ENCODE measurements at regions not wholly inside any gene's neighbourhood (a gene's known extent, or its start where the extent isn't known, plus 50 kb on each side); places are given as distances from the start of the nearest gene placed in this dataset.
A peak's percentile ranks its signal among the peaks of the same experiment; 100 is the strongest.

DNA sequence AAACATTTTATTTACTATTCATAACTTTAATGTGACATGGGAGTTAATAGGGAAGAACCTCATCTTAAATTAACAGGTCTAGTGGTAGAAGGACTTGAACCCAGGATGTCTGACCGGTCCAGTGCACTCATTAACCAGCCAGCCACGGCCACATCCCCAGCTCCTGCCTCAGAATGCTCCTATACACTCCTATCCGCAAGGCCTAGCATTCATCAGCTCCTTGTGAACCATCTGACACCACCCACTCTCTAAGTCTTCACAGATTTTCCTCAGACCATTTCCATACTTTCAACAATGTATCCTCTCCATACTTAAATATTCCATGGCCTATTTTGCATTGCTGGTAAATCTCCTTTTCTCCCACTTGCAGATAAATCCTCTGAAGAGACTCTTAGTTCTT, 98.3 kb downstream of the KLF12 start:
- Histone ChIP-seq H3K27me3 (ENCODE audit: control insufficient read depth in 1 of 2, insufficient read depth in 1 of 2, low read length in 2 of 2) (no peaks in the 10 kb centered on the region), H3K9ac (ENCODE audit: low read length) (no peak overlapping the region), H3K27ac (ENCODE audit: low read length, poor library complexity, severe bottlenecking) (no peak overlapping the region), H3K79me1 (replicated peaks; ENCODE audit: low read length, poor library complexity, severe bottlenecking) (peaks cover 20% of the 10 kb centered on the region), H3K36me3 (ENCODE audit: control insufficient read depth in 1 of 2, insufficient read depth in 2 of 2, low read depth in 1 of 2, low read length in 2 of 2) (no peaks in the 10 kb centered on the region), H3K23ac (ENCODE audit: low read length in 2 of 2) (no peak overlapping the region), H3K4me1 (ENCODE audit: control insufficient read depth, insufficient read depth, low read depth, low read length) (peaks cover 4% of the 10 kb centered on the region), H2AK5ac (ENCODE audit: low read length, severe bottlenecking) (no peak overlapping the region), H3K18ac (ENCODE audit: low read depth in 1 of 2, low read length in 2 of 2) (no peak overlapping the region), H2BK5ac (ENCODE audit: low read depth, low read length, poor library complexity, severe bottlenecking) (no peak overlapping the region), H2AFZ (ENCODE audit: low read depth, low read length) (no peak overlapping the region), H2BK120ac (ENCODE audit: low read depth, low read length) (no peak overlapping the region), H2BK15ac (ENCODE audit: low read depth, poor library complexity, severe bottlenecking) (no peak overlapping the region), H3K14ac (ENCODE audit: low read length in 2 of 2) (no peak overlapping the region), H3K9me3 (ENCODE audit: control insufficient read depth, low read length) (no peaks in the 10 kb centered on the region), H4K8ac (ENCODE audit: low read length) (no peak overlapping the region), H3K4me3 (ENCODE audit: insufficient read depth in 1 of 2, low read depth in 1 of 2, low read length in 2 of 2) (no peak overlapping the region), H3K4ac (ENCODE audit: low read depth in 1 of 2, low read length in 2 of 2) (no peak overlapping the region), H2BK12ac (ENCODE audit: low read length in 2 of 2) (no peak overlapping the region), H4K91ac (ENCODE audit: low read length) (peak overlapping the region; percentile 61), H3K4me2 (ENCODE audit: low read length, poor library complexity, severe bottlenecking) (no peak overlapping the region)
- WGBS = 92% methylated on average over 3 of the region's 3 CpGs
- DNase-seq = no peak

DNA sequence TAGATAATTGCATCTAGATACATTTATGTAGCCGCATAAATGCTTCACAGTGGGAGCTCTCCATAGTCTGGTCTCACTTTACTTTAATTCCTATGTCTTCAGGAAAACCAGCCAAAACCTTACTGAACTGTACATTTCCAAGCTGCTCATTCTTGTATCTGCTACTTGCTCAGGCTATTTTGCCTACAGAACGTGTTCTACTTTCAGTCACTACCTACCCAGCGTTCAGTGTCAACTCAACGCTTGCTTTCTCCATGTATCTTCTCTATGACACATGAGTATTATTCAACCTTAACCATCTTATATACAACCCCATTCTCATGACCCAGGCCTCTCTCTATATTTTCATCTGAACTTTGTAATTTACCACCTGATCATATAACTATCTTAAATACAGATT, 101.9 kb downstream of the KLF12 start:
- H3K27ac ChIP-seq (ENCODE audit: low read length, poor library complexity, severe bottlenecking) = no peak overlapping the region
- no peak overlapping the region for H2AK5ac ChIP-seq (ENCODE audit: low read length, severe bottlenecking)
- no peak overlapping the region for H4K91ac ChIP-seq (ENCODE audit: low read length)
- DNase-seq = no peak
- H3K27me3 ChIP-seq (ENCODE audit: control insufficient read depth in 1 of 2, insufficient read depth in 1 of 2, low read length in 2 of 2) = no peaks in the 10 kb centered on the region
- no peak overlapping the region for H2AFZ ChIP-seq (ENCODE audit: low read depth, low read length)
- H3K4me3 ChIP-seq (ENCODE audit: insufficient read depth in 1 of 2, low read depth in 1 of 2, low read length in 2 of 2) = peak overlapping the region in 1 of 2 experiments; percentile 63
- H3K4me2 ChIP-seq (ENCODE audit: low read length, poor library complexity, severe bottlenecking) = no peak overlapping the region
- no peak overlapping the region for H2BK15ac ChIP-seq (ENCODE audit: low read depth, poor library complexity, severe bottlenecking)
- no peak overlapping the region for H2BK120ac ChIP-seq (ENCODE audit: low read depth, low read length)
- H3K23ac ChIP-seq (ENCODE audit: low read length in 2 of 2) = no peak overlapping the region
- H3K4me1 ChIP-seq (ENCODE audit: control insufficient read depth, insufficient read depth, low read depth, low read length) = peaks cover 3% of the 10 kb centered on the region
- peaks cover 14% of the 10 kb centered on the region for H3K79me1 ChIP-seq (replicated peaks; ENCODE audit: low read length, poor library complexity, severe bottlenecking)
- 96% methylated on average over 4 of the region's 4 CpGs for WGBS
- H3K9me3 ChIP-seq (ENCODE audit: control insufficient read depth, low read length) = no peaks in the 10 kb centered on the region
- no peak overlapping the region for H2BK12ac ChIP-seq (ENCODE audit: low read length in 2 of 2)
- no peaks in the 10 kb centered on the region for H3K36me3 ChIP-seq (ENCODE audit: control insufficient read depth in 1 of 2, insufficient read depth in 2 of 2, low read depth in 1 of 2, low read length in 2 of 2)
- no peak overlapping the region for H3K18ac ChIP-seq (ENCODE audit: low read depth in 1 of 2, low read length in 2 of 2)
- no peak overlapping the region for H3K4ac ChIP-seq (ENCODE audit: low read depth in 1 of 2, low read length in 2 of 2)
- no peak overlapping the region for H3K14ac ChIP-seq (ENCODE audit: low read length in 2 of 2)
- no peak overlapping the region for H4K8ac ChIP-seq (ENCODE audit: low read length)
- peak overlapping the region; percentile 70 for H3K9ac ChIP-seq (ENCODE audit: low read length)
- no peak overlapping the region for H2BK5ac ChIP-seq (ENCODE audit: low read depth, low read length, poor library complexity, severe bottlenecking)

DNA sequence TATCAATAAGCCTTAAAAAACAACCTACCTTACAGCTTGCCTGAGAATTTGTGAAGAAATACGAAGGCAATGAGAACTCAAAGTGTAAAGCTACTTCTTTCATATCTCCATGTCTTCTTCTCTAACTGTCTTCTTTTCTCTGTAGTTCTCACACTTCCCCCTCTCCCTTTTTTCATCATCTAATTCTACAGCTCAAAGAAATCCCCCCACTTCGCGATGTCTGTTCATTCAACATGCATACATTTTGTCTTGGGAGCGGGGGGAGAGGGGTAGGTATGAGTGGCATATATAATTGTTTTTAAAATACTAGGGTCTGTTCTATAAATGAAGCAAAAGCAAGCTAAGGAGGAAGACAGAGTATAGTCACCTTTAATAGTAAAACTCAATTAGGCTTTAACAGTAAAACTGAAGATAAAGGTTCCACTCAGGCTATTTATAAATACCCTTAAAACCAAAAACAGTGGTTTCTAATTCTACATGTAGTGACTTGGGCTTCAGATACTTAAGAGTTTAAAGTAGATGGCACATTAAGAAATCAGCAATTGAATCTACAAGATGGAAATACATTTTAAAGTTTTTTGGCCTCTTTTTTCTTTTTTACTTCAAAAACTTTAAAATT, 106.9 kb downstream of the KLF12 start:
- Histone ChIP-seq H2BK5ac (ENCODE audit: low read depth, low read length, poor library complexity, severe bottlenecking) (no peak overlapping the region), H3K18ac (ENCODE audit: low read depth in 1 of 2, low read length in 2 of 2) (no peak overlapping the region), H3K79me1 (replicated peaks; ENCODE audit: low read length, poor library complexity, severe bottlenecking) (peaks cover 21% of the 10 kb centered on the region), H3K36me3 (ENCODE audit: control insufficient read depth in 1 of 2, insufficient read depth in 2 of 2, low read depth in 1 of 2, low read length in 2 of 2) (peaks cover 0 to 8% of the 10 kb centered on the region in 2 experiments), H3K4me3 (ENCODE audit: insufficient read depth in 1 of 2, low read depth in 1 of 2, low read length in 2 of 2) (no peak overlapping the region), H3K4ac (ENCODE audit: low read depth in 1 of 2, low read length in 2 of 2) (no peak overlapping the region), H3K9me3 (ENCODE audit: control insufficient read depth, low read length) (no peaks in the 10 kb centered on the region), H4K8ac (ENCODE audit: low read length) (no peak overlapping the region), H3K9ac (ENCODE audit: low read length) (no peak overlapping the region), H3K27ac (ENCODE audit: low read length, poor library complexity, severe bottlenecking) (peak overlapping the region; percentile 12), H2BK15ac (ENCODE audit: low read depth, poor library complexity, severe bottlenecking) (no peak overlapping the region), H3K14ac (ENCODE audit: low read length in 2 of 2) (no peak overlapping the region), H3K23ac (ENCODE audit: low read length in 2 of 2) (no peak overlapping the region), H3K27me3 (ENCODE audit: control insufficient read depth in 1 of 2, insufficient read depth in 1 of 2, low read length in 2 of 2) (no peaks in the 10 kb centered on the region), H2BK120ac (ENCODE audit: low read depth, low read length) (no peak overlapping the region), H3K4me2 (ENCODE audit: low read length, poor library complexity, severe bottlenecking) (no peak overlapping the region), H4K91ac (ENCODE audit: low read length) (no peak overlapping the region), H2AFZ (ENCODE audit: low read depth, low read length) (no peak overlapping the region), H3K4me1 (ENCODE audit: control insufficient read depth, insufficient read depth, low read depth, low read length) (peaks cover 2% of the 10 kb centered on the region), H2BK12ac (ENCODE audit: low read length in 2 of 2) (no peak overlapping the region), H2AK5ac (ENCODE audit: low read length, severe bottlenecking) (no peak overlapping the region)
- DNase-seq = no peak
- 14% methylated on average over 1 of the region's 4 CpGs for WGBS

DNA sequence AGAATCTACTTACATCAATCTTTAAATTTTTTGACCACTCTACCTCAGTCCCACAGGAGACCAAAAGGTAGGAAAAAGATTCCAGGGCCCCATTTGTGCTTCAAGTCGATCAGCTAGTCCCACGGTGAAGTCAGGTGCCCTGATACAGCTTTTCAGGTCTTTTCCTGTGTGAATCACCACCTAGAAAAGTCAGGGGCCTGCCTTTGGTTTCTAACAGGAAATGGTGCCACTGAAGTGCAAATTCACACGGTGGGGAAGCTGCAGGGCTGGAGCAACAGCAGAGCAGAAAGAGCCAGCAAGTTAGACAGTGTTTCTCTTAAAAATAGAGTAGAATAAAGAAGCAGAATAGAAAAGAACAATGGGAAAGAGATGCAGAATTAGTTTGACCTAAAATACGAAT, 107.5 kb downstream of the KLF12 start:
- peak overlapping the region; percentile 53 for H3K27ac ChIP-seq (ENCODE audit: low read length, poor library complexity, severe bottlenecking)
- no peaks in the 10 kb centered on the region for H3K9me3 ChIP-seq (ENCODE audit: control insufficient read depth, low read length)
- H3K36me3 ChIP-seq (ENCODE audit: control insufficient read depth in 1 of 2, insufficient read depth in 2 of 2, low read depth in 1 of 2, low read length in 2 of 2) = peaks cover 0 to 8% of the 10 kb centered on the region in 2 experiments
- no peak overlapping the region for H3K23ac ChIP-seq (ENCODE audit: low read length in 2 of 2)
- H3K18ac ChIP-seq (ENCODE audit: low read depth in 1 of 2, low read length in 2 of 2) = peak overlapping the region in 1 of 2 experiments; percentile 3
- no peaks in the 10 kb centered on the region for H3K27me3 ChIP-seq (ENCODE audit: control insufficient read depth in 1 of 2, insufficient read depth in 1 of 2, low read length in 2 of 2)
- peak; percentile 46 for DNase-seq
- no peak overlapping the region for H3K14ac ChIP-seq (ENCODE audit: low read length in 2 of 2)
- no peak overlapping the region for H2BK12ac ChIP-seq (ENCODE audit: low read length in 2 of 2)
- H4K91ac ChIP-seq (ENCODE audit: low read length) = no peak overlapping the region
- no peak overlapping the region for H2AK5ac ChIP-seq (ENCODE audit: low read length, severe bottlenecking)
- peaks cover 2% of the 10 kb centered on the region for H3K4me1 ChIP-seq (ENCODE audit: control insufficient read depth, insufficient read depth, low read depth, low read length)
- H2BK15ac ChIP-seq (ENCODE audit: low read depth, poor library complexity, severe bottlenecking) = no peak overlapping the region
- no peak overlapping the region for H2BK120ac ChIP-seq (ENCODE audit: low read depth, low read length)
- peak overlapping the region; percentile 73 for H2BK5ac ChIP-seq (ENCODE audit: low read depth, low read length, poor library complexity, severe bottlenecking)
- peak overlapping the region; percentile 39 for H3K4me2 ChIP-seq (ENCODE audit: low read length, poor library complexity, severe bottlenecking)
- peaks cover 21% of the 10 kb centered on the region for H3K79me1 ChIP-seq (replicated peaks; ENCODE audit: low read length, poor library complexity, severe bottlenecking)
- no peak overlapping the region for H3K4me3 ChIP-seq (ENCODE audit: insufficient read depth in 1 of 2, low read depth in 1 of 2, low read length in 2 of 2)
- WGBS = 6% methylated on average over 4 of the region's 4 CpGs
- H4K8ac ChIP-seq (ENCODE audit: low read length) = no peak overlapping the region
- H2AFZ ChIP-seq (ENCODE audit: low read depth, low read length) = no peak overlapping the region
- no peak overlapping the region for H3K9ac ChIP-seq (ENCODE audit: low read length)
- no peak overlapping the region for H3K4ac ChIP-seq (ENCODE audit: low read depth in 1 of 2, low read length in 2 of 2)

Data from mesenchymal stem cell (in vitro differentiated cells and primary cell).